Neural progenitor cell (in vitro differentiated cells): ENCODE measurements at regions not wholly inside any gene's neighbourhood (a gene's known extent, or its start where the extent isn't known, plus 50 kb on each side); places are given as distances from the start of the nearest gene placed in this dataset.
A peak's percentile ranks its signal among the peaks of the same experiment; 100 is the strongest.

Source experiments
- DNase-seq: peaks from one replicate; pipeline ENCODE4 v3.0.0-alpha.2; 2016; ENCODE audit warnings: low spot score
- H2AFZ ChIP-seq: fragments of 200-600 bp; sonication (generic); replicated peaks from 2 replicates; pipeline ENCODE4 v1.6.1; 2016; ENCODE audit warnings: antibody characterized with exemption
- H3F3A ChIP-seq: fragments of 200-600 bp; sonication (generic); 2 replicates; pipeline ENCODE4 v1.6.1; 2016; ENCODE audit warnings: antibody characterized with exemption, low read depth
- H3K27ac ChIP-seq: fragments of 200-600 bp; sonication (generic); 2 replicates; pipeline ENCODE4 v1.5.1; 2016; ENCODE audit warnings: mild to moderate bottlenecking
- H3K27me3 ChIP-seq: fragments of 200-600 bp; sonication (generic); 2 replicates; pipeline ENCODE4 v1.6.1; 2016; ENCODE audit warnings: mild to moderate bottlenecking, moderate library complexity
- H3K36me3 ChIP-seq: fragments of 200-600 bp; sonication (generic); 2 replicates; pipeline ENCODE4 v1.5.1; 2016
- H3K4me1 ChIP-seq: fragments of 200-600 bp; sonication (generic); 2 replicates; pipeline ENCODE4 v1.6.1; 2016; ENCODE audit warnings: mixed run types
- H3K4me2 ChIP-seq: fragments of 200-600 bp; sonication (generic); 2 replicates; pipeline ENCODE4 v1.6.1; 2016
- H3K4me3 ChIP-seq: fragments of 200-600 bp; sonication (generic); 2 replicates; pipeline ENCODE4 v1.5.1; 2016
- H3K79me2 ChIP-seq: fragments of 200-600 bp; sonication (generic); 2 replicates; pipeline ENCODE4 v1.6.1; 2016; ENCODE audit warnings: low read depth
- H3K9ac ChIP-seq: fragments of 200-600 bp; sonication (generic); 2 replicates; pipeline ENCODE4 v1.6.1; 2016
- H3K9me3 ChIP-seq: fragments of 200-600 bp; sonication (generic); 2 replicates; pipeline ENCODE4 v1.5.1; 2016; ENCODE audit warnings: low read depth
- H4K20me1 ChIP-seq: fragments of 200-600 bp; sonication (generic); 2 replicates; pipeline ENCODE4 v1.6.1; 2016; ENCODE audit warnings: low read depth
- H3K27ac Mint-ChIP-seq: 3 replicates; pipeline ENCODE4 v1.8.0; 2021; ENCODE audit warnings: mixed read lengths
- H3K27me3 Mint-ChIP-seq: 2 replicates; pipeline ENCODE4 v1.8.0; 2022; ENCODE audit warnings: low read depth, mild to moderate bottlenecking, inconsistent platforms, moderate library complexity, mixed read lengths; ENCODE audit not compliant: insufficient read depth
- H3K36me3 Mint-ChIP-seq: 3 replicates; pipeline ENCODE4 v1.8.0; 2021; ENCODE audit warnings: mixed read lengths
- H3K4me1 Mint-ChIP-seq: 3 replicates; pipeline ENCODE4 v1.8.0; 2021; ENCODE audit warnings: mixed read lengths
- H3K4me3 Mint-ChIP-seq: 3 replicates; pipeline ENCODE4 v1.8.0; 2021; ENCODE audit warnings: mild to moderate bottlenecking, moderate library complexity, mixed read lengths
- H3K9me3 Mint-ChIP-seq: 3 replicates; pipeline ENCODE4 v1.8.0; 2020; ENCODE audit warnings: mixed read lengths
- CTCF ChIP-seq: fragments of 200-600 bp; sonication (generic); IDR thresholded peaks from 2 replicates; pipeline ENCODE4 v1.5.1; 2017; ENCODE audit warnings: antibody characterized with exemption, mild to moderate bottlenecking
- EZH2 ChIP-seq: fragments of 200-600 bp; sonication (generic); IDR thresholded peaks from 2 replicates; pipeline ENCODE4 v1.6.1; 2017; ENCODE audit warnings: antibody characterized with exemption, mild to moderate bottlenecking, moderate library complexity
- EZH2phosphoT487 ChIP-seq: fragments of 200-600 bp; sonication (generic); IDR thresholded peaks from 2 replicates; pipeline ENCODE4 v1.6.1; 2017; ENCODE audit warnings: antibody characterized with exemption

DNA sequence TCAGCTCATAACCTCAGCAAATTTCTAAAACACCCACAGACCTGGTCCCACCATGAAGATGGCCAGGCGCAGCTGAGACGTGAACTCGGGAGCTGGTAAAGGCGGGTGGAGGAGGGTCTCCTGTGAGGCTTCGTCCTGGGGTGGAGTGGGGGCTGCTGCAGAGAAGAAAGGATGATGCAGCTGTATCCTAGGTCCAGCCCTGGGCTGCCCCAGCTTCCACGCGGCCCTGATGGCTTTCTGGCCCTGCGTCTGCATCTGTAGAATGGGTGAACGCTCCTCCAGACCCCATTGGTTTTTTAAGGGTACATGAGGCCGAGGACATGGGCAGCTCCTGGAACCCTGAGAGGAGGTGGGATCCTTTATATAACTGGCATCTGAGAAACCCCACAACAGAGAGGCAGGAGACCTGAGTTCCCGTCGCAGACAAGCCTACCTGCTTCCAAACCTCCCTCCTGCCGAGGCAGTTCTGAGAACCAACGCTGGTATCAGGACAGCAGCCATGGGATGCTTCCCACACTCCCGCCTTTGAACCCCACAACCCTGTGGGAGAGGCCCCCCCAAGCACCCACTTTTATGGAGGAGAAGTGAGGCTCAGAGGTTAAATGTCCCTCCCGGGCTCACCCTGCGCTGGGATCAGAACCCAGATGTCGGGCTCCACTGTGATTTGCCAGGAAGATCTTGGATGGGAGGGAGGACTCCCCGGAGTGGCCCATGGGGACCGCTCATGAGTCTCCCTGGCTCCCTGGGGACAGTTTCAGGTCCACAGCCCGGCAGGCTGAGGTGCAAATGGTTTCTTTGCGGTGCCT, 55.2 kb upstream of the FGF3 start:
- no peak for DNase-seq
- Histone ChIP-seq H3K4me3 (no peak overlapping the region), H3K27ac (no peak overlapping the region), H3F3A (peaks cover 6% of the 10 kb centered on the region), H4K20me1 (no peaks in the 10 kb centered on the region), H3K79me2 (no peaks in the 10 kb centered on the region), H2AFZ (peak overlapping the region; percentile 63), H3K4me2 (no peak overlapping the region), H3K9ac (no peak overlapping the region), H3K9me3 (no peaks in the 10 kb centered on the region), H3K4me1 (peaks cover 14% of the 10 kb centered on the region), H3K36me3 (no peaks in the 10 kb centered on the region), H3K27me3 (no peaks in the 10 kb centered on the region)
- no peak overlapping the region for H3K4me3 Mint-ChIP-seq
- peaks cover 4% of the 10 kb centered on the region for H3K9me3 Mint-ChIP-seq
- no peaks in the 10 kb centered on the region for H3K36me3 Mint-ChIP-seq
- TF ChIP-seq CTCF (no peak), EZH2 (no peak), EZH2phosphoT487 (no peak)
- H3K4me1 Mint-ChIP-seq = peaks cover 27% of the 10 kb centered on the region
- H3K27ac Mint-ChIP-seq = no peak overlapping the region
- peaks cover 17% of the 10 kb centered on the region for H3K27me3 Mint-ChIP-seq

DNA sequence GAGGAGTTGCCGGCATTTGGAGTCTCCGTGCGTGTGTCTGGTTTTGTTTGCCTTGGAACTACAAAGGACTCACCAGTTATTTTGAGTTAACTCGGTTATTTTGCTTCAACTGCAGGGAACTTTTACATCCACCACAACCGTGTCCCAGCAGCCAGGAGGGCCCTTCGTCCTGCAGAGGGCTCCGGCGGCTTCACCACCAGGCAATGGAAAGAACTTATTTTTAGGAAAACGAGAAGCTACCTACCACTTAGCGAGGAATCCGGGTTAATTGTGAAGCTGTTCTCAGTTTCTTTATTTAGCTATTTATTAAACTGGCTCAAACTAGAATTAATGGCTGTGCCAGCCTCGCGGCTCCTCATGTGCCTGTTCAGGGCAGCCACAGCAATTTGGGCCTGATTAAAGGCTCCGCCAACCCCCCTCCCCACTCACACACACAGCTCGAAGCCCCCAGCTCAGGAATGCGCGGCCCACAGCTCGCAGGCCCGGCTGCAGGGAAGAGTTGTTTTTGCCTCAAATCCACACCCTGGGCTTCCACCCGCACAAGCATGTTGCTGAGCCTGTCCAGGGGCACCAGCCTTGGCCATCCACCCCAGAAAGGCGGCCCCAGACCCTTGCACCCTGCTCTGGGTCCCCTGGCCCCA, 55.9 kb upstream of the FGF3 start:
- Mint-ChIP-seq H3K36me3 (no peaks in the 10 kb centered on the region), H3K27ac (peak overlapping the region; percentile 79), H3K4me1 (peaks cover 19% of the 10 kb centered on the region), H3K9me3 (peaks cover 4% of the 10 kb centered on the region), H3K4me3 (no peak overlapping the region), H3K27me3 (peaks cover 17% of the 10 kb centered on the region)
- no peak overlapping the region for H3K9ac ChIP-seq
- peak overlapping the region; percentile 5 for H3K4me2 ChIP-seq
- H3K27me3 ChIP-seq = no peaks in the 10 kb centered on the region
- no peaks in the 10 kb centered on the region for H4K20me1 ChIP-seq
- DNase-seq = peak; percentile 54
- H3K9me3 ChIP-seq = no peaks in the 10 kb centered on the region
- H3K4me3 ChIP-seq = no peak overlapping the region
- no peaks in the 10 kb centered on the region for H3K79me2 ChIP-seq
- peak overlapping the region; percentile 63 for H2AFZ ChIP-seq
- H3K4me1 ChIP-seq = peaks cover 18% of the 10 kb centered on the region
- TF ChIP-seq EZH2 (no peak), EZH2phosphoT487 (no peak), CTCF (no peak)
- peaks cover 6% of the 10 kb centered on the region for H3F3A ChIP-seq
- no peaks in the 10 kb centered on the region for H3K36me3 ChIP-seq
- no peak overlapping the region for H3K27ac ChIP-seq

GRCh38 chr11:69876013-69876412, 56.8 kb upstream of the FGF3 start:
- Histone ChIP-seq H4K20me1 (no peaks in the 10 kb centered on the region), H3K79me2 (no peaks in the 10 kb centered on the region), H3K4me3 (no peak overlapping the region), H3K9ac (no peak overlapping the region), H3F3A (peaks cover 6% of the 10 kb centered on the region), H3K9me3 (no peaks in the 10 kb centered on the region), H3K4me1 (peaks cover 18% of the 10 kb centered on the region), H2AFZ (no peak overlapping the region), H3K27ac (no peak overlapping the region), H3K4me2 (no peak overlapping the region), H3K27me3 (no peaks in the 10 kb centered on the region), H3K36me3 (no peaks in the 10 kb centered on the region)
- TF ChIP-seq EZH2 (no peak), CTCF (no peak), EZH2phosphoT487 (no peak)
- Mint-ChIP-seq H3K36me3 (no peaks in the 10 kb centered on the region), H3K9me3 (peaks cover 4% of the 10 kb centered on the region), H3K4me3 (no peak overlapping the region), H3K27me3 (peaks cover 17% of the 10 kb centered on the region), H3K4me1 (peaks cover 20% of the 10 kb centered on the region), H3K27ac (no peak overlapping the region)
- no peak for DNase-seq
